Retinal pigment epithelial cell (primary cell): ENCODE measurements at regions not wholly inside any gene's neighbourhood (a gene's known extent, or its start where the extent isn't known, plus 50 kb on each side); places are given as distances from the start of the nearest gene placed in this dataset.

Source experiments
- DNase-seq: peaks from one replicate; pipeline ENCODE4 v3.0.0-alpha.2; 2010; ENCODE audit warnings: low read depth
- H3K4me3 ChIP-seq: 2 replicates; pipeline ENCODE4 v1.5.1; 2011; ENCODE audit warnings: mild to moderate bottlenecking, low read length, control low read depth, moderate library complexity
- TF ChIP-seq, protein P1 (sequence below): conservative IDR thresholded peaks from 2 replicates; pipeline ENCODE4 v1.5.1; 2011; ENCODE audit warnings: low read depth, low read length, control low read depth, inconsistent platforms

- TF ChIP-seq, protein P1, sequence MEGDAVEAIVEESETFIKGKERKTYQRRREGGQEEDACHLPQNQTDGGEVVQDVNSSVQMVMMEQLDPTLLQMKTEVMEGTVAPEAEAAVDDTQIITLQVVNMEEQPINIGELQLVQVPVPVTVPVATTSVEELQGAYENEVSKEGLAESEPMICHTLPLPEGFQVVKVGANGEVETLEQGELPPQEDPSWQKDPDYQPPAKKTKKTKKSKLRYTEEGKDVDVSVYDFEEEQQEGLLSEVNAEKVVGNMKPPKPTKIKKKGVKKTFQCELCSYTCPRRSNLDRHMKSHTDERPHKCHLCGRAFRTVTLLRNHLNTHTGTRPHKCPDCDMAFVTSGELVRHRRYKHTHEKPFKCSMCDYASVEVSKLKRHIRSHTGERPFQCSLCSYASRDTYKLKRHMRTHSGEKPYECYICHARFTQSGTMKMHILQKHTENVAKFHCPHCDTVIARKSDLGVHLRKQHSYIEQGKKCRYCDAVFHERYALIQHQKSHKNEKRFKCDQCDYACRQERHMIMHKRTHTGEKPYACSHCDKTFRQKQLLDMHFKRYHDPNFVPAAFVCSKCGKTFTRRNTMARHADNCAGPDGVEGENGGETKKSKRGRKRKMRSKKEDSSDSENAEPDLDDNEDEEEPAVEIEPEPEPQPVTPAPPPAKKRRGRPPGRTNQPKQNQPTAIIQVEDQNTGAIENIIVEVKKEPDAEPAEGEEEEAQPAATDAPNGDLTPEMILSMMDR = no peak
- no peak overlapping the region for H3K4me3 ChIP-seq
- no peak for DNase-seq
Observed at GRCh38 chr17:70810609-70811008, 641.3 kb downstream of the KCNJ2 start.

DNA sequence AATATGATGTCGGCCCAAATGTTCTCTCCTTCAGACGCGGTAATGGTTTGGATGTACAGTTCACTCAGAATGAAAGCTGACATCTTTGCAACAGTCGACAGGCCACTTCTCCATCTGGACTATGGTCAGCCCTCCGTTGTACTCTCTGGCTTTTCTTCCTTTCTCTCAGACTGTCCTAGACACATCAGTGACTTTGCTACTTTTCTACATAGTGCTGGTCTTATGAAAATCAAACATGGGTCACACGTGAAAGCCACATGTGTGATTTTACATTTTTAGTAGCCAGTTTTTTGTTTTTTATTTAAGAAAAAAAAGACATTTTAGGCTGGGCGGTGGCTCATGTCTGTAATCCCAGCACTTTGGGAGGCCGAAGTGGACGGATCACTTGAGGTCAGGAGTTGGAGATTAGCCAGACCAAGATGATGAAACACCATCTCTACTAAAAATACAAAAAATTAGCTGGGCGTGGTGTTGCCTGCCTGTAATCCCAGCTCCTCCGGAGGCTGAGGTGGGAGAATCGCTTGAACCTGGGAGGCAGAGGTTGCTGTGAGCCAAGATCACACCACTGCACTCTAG is 644.1 kb downstream of the KCNJ2 start:
- TF ChIP-seq, protein P1 = no peak
- H3K4me3 ChIP-seq = no peak overlapping the region
- no peak for DNase-seq

DNA sequence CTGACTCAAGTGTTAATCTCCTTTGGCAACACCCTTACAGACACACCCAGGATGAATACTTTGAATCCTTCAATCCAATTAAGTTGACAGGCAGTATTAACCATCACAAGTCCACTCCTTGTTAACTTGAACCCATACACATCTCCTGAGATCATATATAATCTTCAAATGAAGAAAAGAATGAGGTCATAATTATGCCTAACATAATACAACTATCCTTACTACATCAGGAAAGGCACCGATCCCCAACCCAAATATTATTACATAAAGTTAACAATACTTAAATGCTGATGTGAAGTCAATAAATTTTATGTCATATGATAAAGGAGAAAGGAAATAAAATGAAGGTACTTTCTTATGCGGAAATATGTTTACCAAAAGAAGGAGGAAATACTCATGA is 649.9 kb downstream of the KCNJ2 start:
- TF ChIP-seq, protein P1 = no peak
- H3K4me3 ChIP-seq = no peak overlapping the region
- DNase-seq = peak; percentile 13

GRCh38 chr17:70820276-70820675 is 650.9 kb downstream of the KCNJ2 start:
- TF ChIP-seq, protein P1 = no peak
- no peak overlapping the region for H3K4me3 ChIP-seq
- DNase-seq = no peak

DNA sequence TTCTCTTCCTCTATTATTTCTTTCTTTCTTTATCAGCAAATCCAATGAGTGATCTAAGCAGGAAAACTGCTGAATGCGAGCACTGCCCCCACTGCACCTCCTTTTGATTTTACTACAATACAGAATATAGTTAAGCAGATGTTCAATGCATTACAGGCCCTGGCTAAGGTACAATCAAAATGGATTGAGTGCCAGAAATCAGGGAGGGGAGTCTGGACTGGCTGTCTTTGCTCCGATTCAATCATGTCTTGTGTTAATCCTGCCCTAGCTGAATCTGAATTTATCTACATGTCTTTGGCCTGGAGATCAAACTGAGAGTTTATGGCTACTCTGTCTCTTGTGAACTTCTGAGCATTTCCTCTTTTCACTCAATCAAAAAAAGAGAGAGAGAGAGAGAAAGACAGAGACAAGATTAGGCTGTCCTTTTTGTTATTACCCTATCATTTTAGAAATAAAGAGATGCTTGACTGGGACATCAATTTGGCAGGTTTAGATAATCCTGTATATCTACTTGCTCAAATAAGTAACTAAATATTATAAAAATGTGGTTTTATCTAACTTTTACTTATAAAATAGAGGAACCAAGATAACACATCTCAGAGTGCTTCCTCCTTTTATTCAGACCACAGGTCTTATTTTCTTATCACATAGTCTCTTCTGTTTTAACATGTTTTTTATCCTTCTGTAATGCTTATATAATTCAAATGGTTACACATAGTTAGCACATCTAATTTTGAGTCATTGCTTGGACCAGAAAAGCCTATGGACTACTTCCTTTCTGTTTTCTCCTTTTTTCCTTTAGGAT is 656.2 kb downstream of the KCNJ2 start:
- H3K4me3 ChIP-seq = no peak overlapping the region
- no peak for DNase-seq
- TF ChIP-seq, protein P1 = no peak

- no peak overlapping the region for H3K4me3 ChIP-seq
- TF ChIP-seq, protein P1 = no peak
- DNase-seq = no peak
Observed at GRCh38 chr17:70829876-70830275, 660.5 kb downstream of the KCNJ2 start.

DNA sequence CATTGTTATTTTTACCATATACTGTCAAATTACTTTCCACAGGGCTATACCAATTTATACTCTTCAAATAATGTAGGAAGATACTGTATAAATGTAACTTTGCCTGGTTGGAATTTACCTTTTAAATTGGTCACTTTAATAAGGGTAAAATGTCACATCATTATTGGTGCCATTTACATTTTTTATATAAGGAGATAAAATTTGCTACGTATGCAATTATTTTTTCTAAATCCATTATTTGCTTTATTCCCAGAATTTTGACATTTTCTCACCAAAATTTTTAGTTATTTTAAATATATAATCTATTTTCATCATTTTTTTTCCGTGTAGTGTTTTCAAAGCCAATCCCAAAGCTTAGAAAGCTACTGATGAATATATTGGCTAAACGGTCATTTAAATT is 664.7 kb downstream of the KCNJ2 start:
- TF ChIP-seq, protein P1 = no peak
- no peak overlapping the region for H3K4me3 ChIP-seq
- DNase-seq = no peak
